ENCODE measurements at regions not wholly inside any gene's neighbourhood (a gene's known extent, or its start where the extent isn't known, plus 50 kb on each side); places are given as distances from the start of the nearest gene placed in this dataset.

- H3K79me2 ChIP-seq (ENCODE audit: control insufficient read depth, insufficient read depth, low read length, unreplicated experiment) = no peaks in the 10 kb centered on the region
- H3K4me1 ChIP-seq (ENCODE audit: control insufficient read depth, insufficient read depth, low read length, unreplicated experiment) = peaks cover 7% of the 10 kb centered on the region
- no peak overlapping the region for H2AFZ ChIP-seq (ENCODE audit: low read length, unreplicated experiment)
- no peak overlapping the region for H3K27ac ChIP-seq (ENCODE audit: low read depth, low read length)
- no peaks in the 10 kb centered on the region for H3K27me3 ChIP-seq (ENCODE audit: insufficient read depth, low read length)
- H3K36me3 ChIP-seq (ENCODE audit: insufficient read depth, low read length) = no peaks in the 10 kb centered on the region
- H3K4me3 ChIP-seq (ENCODE audit: low read depth, low read length) = no peak overlapping the region
These were observed 240.6 kb upstream of the MEF2C start for GRCh38 chr5:89123581-89123980.

- Histone ChIP-seq H3K4me3 (ENCODE audit: low read depth, low read length) (no peak overlapping the region), H2AFZ (ENCODE audit: low read length, unreplicated experiment) (no peak overlapping the region), H3K36me3 (ENCODE audit: insufficient read depth, low read length) (no peaks in the 10 kb centered on the region), H3K79me2 (ENCODE audit: control insufficient read depth, insufficient read depth, low read length, unreplicated experiment) (no peaks in the 10 kb centered on the region), H3K27me3 (ENCODE audit: insufficient read depth, low read length) (no peaks in the 10 kb centered on the region), H3K27ac (ENCODE audit: low read depth, low read length) (no peak overlapping the region), H3K4me1 (ENCODE audit: control insufficient read depth, insufficient read depth, low read length, unreplicated experiment) (no peaks in the 10 kb centered on the region)
These were observed 237.7 kb upstream of the MEF2C start for GRCh38 chr5:89120719-89121118.

DNA sequence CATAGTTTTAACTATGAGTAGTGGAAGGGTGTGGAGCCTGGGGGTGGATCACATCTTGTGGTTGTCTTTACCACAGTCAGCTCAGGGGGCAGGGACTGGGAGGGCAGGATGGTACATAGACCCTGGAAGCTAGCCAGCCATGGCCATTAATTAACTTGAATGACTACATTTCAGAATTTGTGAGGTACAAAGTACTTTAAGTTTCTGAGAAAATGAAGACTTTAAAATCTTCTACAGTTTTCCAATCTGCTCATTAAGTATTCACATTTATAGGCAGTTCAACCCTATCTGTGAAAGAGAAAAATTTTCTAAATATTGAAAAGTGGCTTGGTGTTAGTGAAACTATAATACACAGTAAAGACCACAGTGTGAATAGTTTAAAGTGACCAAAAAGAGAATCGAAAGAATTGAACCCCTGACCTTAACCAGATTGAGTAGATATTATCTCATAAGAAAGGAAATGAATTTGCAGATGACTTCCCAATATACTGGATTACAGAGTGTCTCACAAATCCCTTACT is 234.2 kb upstream of the MEF2C start:
- no peak overlapping the region for H3K27ac ChIP-seq (ENCODE audit: low read depth, low read length)

GRCh38 chr5:89110916-89111646 is 228.1 kb upstream of the MEF2C start:
- H3K79me2 ChIP-seq (ENCODE audit: control insufficient read depth, insufficient read depth, low read length, unreplicated experiment) = no peaks in the 10 kb centered on the region
- no peak overlapping the region for H3K27ac ChIP-seq (ENCODE audit: low read depth, low read length)
- no peak overlapping the region for H2AFZ ChIP-seq (ENCODE audit: low read length, unreplicated experiment)

More for the DNA sequence above, 234.2 kb upstream of the MEF2C start:
- Histone ChIP-seq H3K79me2 (ENCODE audit: control insufficient read depth, insufficient read depth, low read length, unreplicated experiment) (no peaks in the 10 kb centered on the region), H3K4me3 (ENCODE audit: low read depth, low read length) (no peak overlapping the region), H3K27me3 (ENCODE audit: insufficient read depth, low read length) (no peaks in the 10 kb centered on the region), H3K36me3 (ENCODE audit: insufficient read depth, low read length) (no peaks in the 10 kb centered on the region), H3K4me1 (ENCODE audit: control insufficient read depth, insufficient read depth, low read length, unreplicated experiment) (no peaks in the 10 kb centered on the region), H2AFZ (ENCODE audit: low read length, unreplicated experiment) (no peak overlapping the region)

DNA sequence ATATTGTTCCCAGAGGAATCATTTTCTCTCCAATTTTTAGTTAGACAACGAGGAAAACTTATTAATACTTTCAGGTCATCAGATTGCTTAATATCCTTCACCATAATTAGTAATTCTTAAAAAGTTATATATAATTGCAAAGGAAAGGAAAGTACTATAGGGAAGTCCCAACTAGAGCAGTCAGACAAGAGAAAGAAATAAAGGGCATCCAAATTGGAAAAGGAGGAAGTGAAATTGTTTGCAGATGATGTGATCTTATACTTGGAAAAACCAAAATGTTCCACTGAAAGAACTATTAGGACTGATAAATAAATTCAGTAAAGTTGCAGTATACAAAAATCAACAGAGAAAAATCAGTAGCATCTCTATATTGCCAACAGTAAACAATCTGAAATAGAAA is 223.5 kb upstream of the MEF2C start:
- H3K4me1 ChIP-seq (ENCODE audit: control insufficient read depth, insufficient read depth, low read length, unreplicated experiment) = no peaks in the 10 kb centered on the region
- no peak overlapping the region for H3K4me3 ChIP-seq (ENCODE audit: low read depth, low read length)
- no peaks in the 10 kb centered on the region for H3K36me3 ChIP-seq (ENCODE audit: insufficient read depth, low read length)
- no peaks in the 10 kb centered on the region for H3K27me3 ChIP-seq (ENCODE audit: insufficient read depth, low read length)
- H3K27ac ChIP-seq (ENCODE audit: low read depth, low read length) = no peak overlapping the region
- H3K79me2 ChIP-seq (ENCODE audit: control insufficient read depth, insufficient read depth, low read length, unreplicated experiment) = no peaks in the 10 kb centered on the region
- H2AFZ ChIP-seq (ENCODE audit: low read length, unreplicated experiment) = no peak overlapping the region

More at GRCh38 chr5:89110916-89111646, 228.1 kb upstream of the MEF2C start:
- no peaks in the 10 kb centered on the region for H3K36me3 ChIP-seq (ENCODE audit: insufficient read depth, low read length)
- H3K4me1 ChIP-seq (ENCODE audit: control insufficient read depth, insufficient read depth, low read length, unreplicated experiment) = no peaks in the 10 kb centered on the region
- no peak overlapping the region for H3K4me3 ChIP-seq (ENCODE audit: low read depth, low read length)
- no peaks in the 10 kb centered on the region for H3K27me3 ChIP-seq (ENCODE audit: insufficient read depth, low read length)

DNA sequence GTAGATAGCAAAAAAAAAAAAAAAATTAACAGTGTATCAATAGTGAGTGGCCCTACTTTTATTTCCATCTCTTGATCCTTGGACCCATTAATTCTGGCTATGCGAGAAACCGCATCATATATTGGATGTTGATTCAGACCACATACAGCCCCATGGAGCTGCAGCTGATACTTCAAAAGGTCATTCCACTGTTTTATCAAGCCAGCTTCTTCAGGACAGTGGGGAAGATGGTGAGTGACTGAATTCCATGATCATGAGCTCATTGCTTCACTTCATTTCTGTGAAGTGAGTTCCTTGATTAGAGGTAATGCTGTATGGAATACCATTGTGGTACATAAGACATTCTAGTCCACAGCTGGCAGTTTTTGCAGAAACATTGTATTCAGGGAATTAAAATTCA is 222.9 kb upstream of the MEF2C start:
- no peak overlapping the region for H2AFZ ChIP-seq (ENCODE audit: low read length, unreplicated experiment)
- H3K27ac ChIP-seq (ENCODE audit: low read depth, low read length) = no peak overlapping the region
- no peaks in the 10 kb centered on the region for H3K4me1 ChIP-seq (ENCODE audit: control insufficient read depth, insufficient read depth, low read length, unreplicated experiment)
- H3K36me3 ChIP-seq (ENCODE audit: insufficient read depth, low read length) = no peaks in the 10 kb centered on the region
- H3K79me2 ChIP-seq (ENCODE audit: control insufficient read depth, insufficient read depth, low read length, unreplicated experiment) = no peaks in the 10 kb centered on the region
- H3K27me3 ChIP-seq (ENCODE audit: insufficient read depth, low read length) = no peaks in the 10 kb centered on the region
- H3K4me3 ChIP-seq (ENCODE audit: low read depth, low read length) = no peak overlapping the region

DNA sequence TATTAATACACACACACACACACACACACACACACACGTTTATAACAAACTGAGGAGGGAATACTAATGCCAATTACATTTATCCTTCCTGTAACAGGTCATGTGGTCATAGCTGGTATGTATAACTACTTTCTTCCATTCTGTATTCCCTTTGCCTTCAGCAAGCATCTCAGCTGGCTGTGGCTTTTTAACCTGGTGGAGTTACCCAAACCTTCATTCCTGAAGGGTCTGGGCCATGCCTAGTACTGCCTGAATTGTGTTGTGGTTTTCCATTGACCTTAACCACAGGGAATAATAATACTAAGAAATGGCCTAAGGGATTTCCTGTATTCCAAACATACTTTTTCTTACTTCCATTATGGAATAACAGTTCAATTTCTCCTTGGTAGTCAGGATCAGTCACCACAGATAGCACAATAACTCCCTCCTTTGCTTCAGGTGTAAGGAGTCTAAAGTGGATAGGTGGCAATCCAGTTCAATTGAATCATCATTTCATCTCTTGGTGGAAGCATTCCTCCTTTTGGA is 222.2 kb upstream of the MEF2C start:
- no peak overlapping the region for H3K27ac ChIP-seq (ENCODE audit: low read depth, low read length)
- H3K79me2 ChIP-seq (ENCODE audit: control insufficient read depth, insufficient read depth, low read length, unreplicated experiment) = no peaks in the 10 kb centered on the region
- H3K36me3 ChIP-seq (ENCODE audit: insufficient read depth, low read length) = no peaks in the 10 kb centered on the region
- H3K4me3 ChIP-seq (ENCODE audit: low read depth, low read length) = no peak overlapping the region
- no peak overlapping the region for H2AFZ ChIP-seq (ENCODE audit: low read length, unreplicated experiment)
- H3K27me3 ChIP-seq (ENCODE audit: insufficient read depth, low read length) = no peaks in the 10 kb centered on the region
- H3K4me1 ChIP-seq (ENCODE audit: control insufficient read depth, insufficient read depth, low read length, unreplicated experiment) = no peaks in the 10 kb centered on the region

GRCh38 chr5:89098199-89098756 is 215.3 kb upstream of the MEF2C start:
- no peaks in the 10 kb centered on the region for H3K27me3 ChIP-seq (ENCODE audit: insufficient read depth, low read length)
- H3K4me1 ChIP-seq (ENCODE audit: control insufficient read depth, insufficient read depth, low read length, unreplicated experiment) = no peaks in the 10 kb centered on the region
- H3K4me3 ChIP-seq (ENCODE audit: low read depth, low read length) = no peak overlapping the region
- no peak overlapping the region for H3K27ac ChIP-seq (ENCODE audit: low read depth, low read length)
- H3K36me3 ChIP-seq (ENCODE audit: insufficient read depth, low read length) = no peaks in the 10 kb centered on the region
- no peak overlapping the region for H2AFZ ChIP-seq (ENCODE audit: low read length, unreplicated experiment)
- H3K79me2 ChIP-seq (ENCODE audit: control insufficient read depth, insufficient read depth, low read length, unreplicated experiment) = no peaks in the 10 kb centered on the region

- Histone ChIP-seq H3K4me1 (ENCODE audit: control insufficient read depth, insufficient read depth, low read length, unreplicated experiment) (no peaks in the 10 kb centered on the region), H3K27me3 (ENCODE audit: insufficient read depth, low read length) (no peaks in the 10 kb centered on the region), H2AFZ (ENCODE audit: low read length, unreplicated experiment) (no peak overlapping the region), H3K27ac (ENCODE audit: low read depth, low read length) (no peak overlapping the region), H3K4me3 (ENCODE audit: low read depth, low read length) (no peak overlapping the region), H3K36me3 (ENCODE audit: insufficient read depth, low read length) (no peaks in the 10 kb centered on the region), H3K79me2 (ENCODE audit: control insufficient read depth, insufficient read depth, low read length, unreplicated experiment) (no peaks in the 10 kb centered on the region)
These were observed 214.1 kb upstream of the MEF2C start for GRCh38 chr5:89097103-89097502.

DNA sequence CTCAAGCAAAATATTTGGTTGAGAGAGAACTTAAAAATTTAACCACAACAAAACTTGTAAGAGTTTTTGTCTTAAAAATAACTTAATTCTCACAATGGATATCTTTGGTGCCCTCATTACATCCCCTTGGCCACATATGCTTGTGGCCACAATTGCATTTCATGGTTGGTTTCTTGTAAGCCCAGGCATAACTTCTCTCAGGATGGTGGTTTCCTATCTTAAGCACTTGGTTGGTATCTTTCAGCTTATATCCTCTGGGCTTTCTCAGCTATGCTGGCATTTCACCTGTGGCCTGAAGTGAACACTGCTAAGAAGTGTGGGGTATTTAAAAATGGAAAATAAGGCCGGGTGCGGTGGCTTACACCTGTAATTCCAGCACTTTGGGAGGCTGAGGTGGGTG is 212.4 kb upstream of the MEF2C start:
- Histone ChIP-seq H3K27ac (ENCODE audit: low read depth, low read length) (no peak overlapping the region), H2AFZ (ENCODE audit: low read length, unreplicated experiment) (no peak overlapping the region), H3K4me3 (ENCODE audit: low read depth, low read length) (no peak overlapping the region), H3K36me3 (ENCODE audit: insufficient read depth, low read length) (no peaks in the 10 kb centered on the region), H3K27me3 (ENCODE audit: insufficient read depth, low read length) (no peaks in the 10 kb centered on the region), H3K79me2 (ENCODE audit: control insufficient read depth, insufficient read depth, low read length, unreplicated experiment) (no peaks in the 10 kb centered on the region), H3K4me1 (ENCODE audit: control insufficient read depth, insufficient read depth, low read length, unreplicated experiment) (no peaks in the 10 kb centered on the region)

DNA sequence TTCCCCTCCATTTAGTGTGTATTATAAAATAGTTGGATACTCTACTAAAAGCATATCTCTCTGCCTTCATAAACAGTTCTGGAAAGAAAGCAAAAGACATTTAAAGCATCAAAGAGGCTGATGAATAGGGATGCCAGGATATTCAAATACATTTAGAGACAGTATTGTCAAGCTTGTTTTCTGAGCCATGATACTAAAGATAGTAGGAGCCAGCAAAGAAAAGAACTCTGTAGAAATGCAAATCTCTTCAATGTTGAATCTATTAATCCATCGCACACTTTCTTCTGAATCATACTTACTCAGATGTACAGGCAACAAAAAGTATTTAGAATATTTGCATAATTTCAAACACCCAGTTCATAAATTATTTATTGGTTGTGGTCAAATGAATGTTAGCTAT is 207.1 kb upstream of the MEF2C start:
- H2AFZ ChIP-seq (ENCODE audit: low read length, unreplicated experiment) = no peak overlapping the region
- H3K4me3 ChIP-seq (ENCODE audit: low read depth, low read length) = no peak overlapping the region
- no peak overlapping the region for H3K27ac ChIP-seq (ENCODE audit: low read depth, low read length)
- no peaks in the 10 kb centered on the region for H3K79me2 ChIP-seq (ENCODE audit: control insufficient read depth, insufficient read depth, low read length, unreplicated experiment)
- no peaks in the 10 kb centered on the region for H3K4me1 ChIP-seq (ENCODE audit: control insufficient read depth, insufficient read depth, low read length, unreplicated experiment)
- H3K36me3 ChIP-seq (ENCODE audit: insufficient read depth, low read length) = no peaks in the 10 kb centered on the region
- no peaks in the 10 kb centered on the region for H3K27me3 ChIP-seq (ENCODE audit: insufficient read depth, low read length)
